Iris pigment epithelial cell (primary cell): ENCODE measurements at regions not wholly inside any gene's neighbourhood (a gene's known extent, or its start where the extent isn't known, plus 50 kb on each side); places are given as distances from the start of the nearest gene placed in this dataset.
"Not testable (repeated sequence)": the region's sequence is repeated elsewhere in the genome, so short reads cannot be mapped to it uniquely, and the experiment has no call there.

ENCODE experiments used
- DNase-seq: peaks from one replicate; pipeline ENCODE4 v3.0.0-alpha.2; 2011; ENCODE audit warnings: low read depth

- no peak for DNase-seq
Observed at GRCh38 chr7:13198036-13198435, 510.6 kb downstream of the ARL4A start.

GRCh38 chr7:13198727-13199126, 511.3 kb downstream of the ARL4A start:
- peak; percentile 16 for DNase-seq

GRCh38 chr7:13201628-13202027, 514.2 kb downstream of the ARL4A start:
- DNase-seq: no peak

GRCh38 chr7:13217768-13218167, 530.3 kb downstream of the ARL4A start:
- DNase-seq: no peak

- DNase-seq: no peak
Observed at GRCh38 chr7:13225068-13225467, 537.6 kb downstream of the ARL4A start.

- no peak for DNase-seq
Observed at GRCh38 chr7:13226385-13226784, 539.0 kb downstream of the ARL4A start.

GRCh38 chr7:13231216-13231615, 543.8 kb downstream of the ARL4A start:
- DNase-seq: no peak

- no peak for DNase-seq
Observed at GRCh38 chr7:13235436-13235835, 548.0 kb downstream of the ARL4A start.

- no peak for DNase-seq
Observed at GRCh38 chr7:13236026-13236425, 548.6 kb downstream of the ARL4A start.

GRCh38 chr7:13240349-13240748, 552.9 kb downstream of the ARL4A start:
- DNase-seq: peak; percentile 74

- DNase-seq: no peak
Observed at GRCh38 chr7:13241416-13241815, 554.0 kb downstream of the ARL4A start.

- peak; percentile 69 for DNase-seq
Observed at GRCh38 chr7:13257661-13258060, 570.2 kb downstream of the ARL4A start.

GRCh38 chr7:13258386-13258785, 571.0 kb downstream of the ARL4A start:
- no peak for DNase-seq

- no peak for DNase-seq
Observed at GRCh38 chr7:13259930-13260329, 572.5 kb downstream of the ARL4A start.

- peak; percentile 51 for DNase-seq
Observed at GRCh38 chr7:13262929-13263530, 575.6 kb downstream of the ARL4A start.

- DNase-seq: no peak
Observed at GRCh38 chr7:13265271-13265670, 577.8 kb downstream of the ARL4A start.

GRCh38 chr7:13274205-13274604, 586.8 kb downstream of the ARL4A start:
- DNase-seq: not testable (repeated sequence)

- DNase-seq: peak; percentile 6
Observed at GRCh38 chr7:13276977-13277376, 589.5 kb downstream of the ARL4A start.

- DNase-seq: no peak
Observed at GRCh38 chr7:13278020-13278419, 590.6 kb downstream of the ARL4A start.

- DNase-seq: peak; percentile 30
Observed at GRCh38 chr7:13279854-13280435, 592.5 kb downstream of the ARL4A start.

- peak; percentile 59 for DNase-seq
Observed at GRCh38 chr7:13282377-13282980, 595.0 kb downstream of the ARL4A start.

- DNase-seq: peak; percentile 2
Observed at GRCh38 chr7:13286916-13287315, 599.5 kb downstream of the ARL4A start.

GRCh38 chr7:13288516-13288915, 601.1 kb downstream of the ARL4A start:
- DNase-seq: peak; percentile 9

GRCh38 chr7:13290975-13291374, 603.5 kb downstream of the ARL4A start:
- no peak for DNase-seq
